Right lobe of liver (tissue), 4 donors: ENCODE measurements at regions not wholly inside any gene's neighbourhood (a gene's known extent, or its start where the extent isn't known, plus 50 kb on each side); places are given as distances from the start of the nearest gene placed in this dataset.

Experiments
- CTCF ChIP-seq, 4 donors: fragments of 200-600 bp in 3 of 4; fragments of 450-650 bp in 1 of 4; IDR thresholded peaks; one replicate each; pipeline versions ENCODE4 v1.5.1 to v1.8.0; 2016 to 2022; ENCODE audit warnings: antibody characterized with exemption in 4 of 4, mild to moderate bottlenecking in 2 of 4
- POLR2A ChIP-seq: fragments of 450-650 bp; IDR thresholded peaks from one replicate; pipeline ENCODE4 v1.6.1; 2017; ENCODE audit warnings: antibody characterized with exemption, mild to moderate bottlenecking
- donor health status: DM: no; HTN: no; CAD: no.
- donor health status: DM: no; HTN: no; CAD: no.
- donor health status: DM: no; HTN: yes; CAD: no.

- TF ChIP-seq CTCF (IDR thresholded peaks at IDR 0.05) (no peak), POLR2A (no peak)
These were observed 101.3 kb upstream of the LYPLAL1 start for GRCh38 chr1:219072329-219072728.
